ENCODE measurements at regions not wholly inside any gene's neighbourhood (a gene's known extent, or its start where the extent isn't known, plus 50 kb on each side); places are given as distances from the start of the nearest gene placed in this dataset.

DNA sequence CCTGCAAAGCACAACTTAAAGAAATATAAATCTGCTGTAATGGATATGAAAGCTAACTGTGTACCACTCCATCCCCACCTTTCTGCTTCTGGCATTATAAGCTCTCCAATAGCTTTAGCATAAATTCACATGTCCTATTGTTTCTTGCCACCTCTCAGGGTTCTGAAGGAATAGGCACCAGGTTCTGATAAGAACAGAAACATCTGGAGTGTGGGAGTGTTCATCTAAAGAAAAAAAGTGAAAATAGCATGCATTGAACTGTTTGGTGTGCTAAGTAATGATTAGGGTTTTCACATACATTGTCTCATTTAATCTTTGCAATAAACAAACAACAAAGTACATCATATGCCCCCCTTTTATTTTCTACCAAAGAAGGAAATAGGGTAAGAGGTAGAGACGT, 72.3 kb downstream of the FAM76B start:
- H3K4me3 ChIP-seq: no peak overlapping the region
- H3K9me3 ChIP-seq: no peaks in the 10 kb centered on the region
- H3K36me3 ChIP-seq (ENCODE audit: insufficient read depth in 1 of 2, low read depth in 1 of 2): no peaks in the 10 kb centered on the region
- intact Hi-C loops (cut with DNase I): no loop called here
- H3K27ac ChIP-seq: no peak overlapping the region
- DNase-seq (no peak), ATAC-seq (no peak)
- TF ChIP-seq, protein P1, sequence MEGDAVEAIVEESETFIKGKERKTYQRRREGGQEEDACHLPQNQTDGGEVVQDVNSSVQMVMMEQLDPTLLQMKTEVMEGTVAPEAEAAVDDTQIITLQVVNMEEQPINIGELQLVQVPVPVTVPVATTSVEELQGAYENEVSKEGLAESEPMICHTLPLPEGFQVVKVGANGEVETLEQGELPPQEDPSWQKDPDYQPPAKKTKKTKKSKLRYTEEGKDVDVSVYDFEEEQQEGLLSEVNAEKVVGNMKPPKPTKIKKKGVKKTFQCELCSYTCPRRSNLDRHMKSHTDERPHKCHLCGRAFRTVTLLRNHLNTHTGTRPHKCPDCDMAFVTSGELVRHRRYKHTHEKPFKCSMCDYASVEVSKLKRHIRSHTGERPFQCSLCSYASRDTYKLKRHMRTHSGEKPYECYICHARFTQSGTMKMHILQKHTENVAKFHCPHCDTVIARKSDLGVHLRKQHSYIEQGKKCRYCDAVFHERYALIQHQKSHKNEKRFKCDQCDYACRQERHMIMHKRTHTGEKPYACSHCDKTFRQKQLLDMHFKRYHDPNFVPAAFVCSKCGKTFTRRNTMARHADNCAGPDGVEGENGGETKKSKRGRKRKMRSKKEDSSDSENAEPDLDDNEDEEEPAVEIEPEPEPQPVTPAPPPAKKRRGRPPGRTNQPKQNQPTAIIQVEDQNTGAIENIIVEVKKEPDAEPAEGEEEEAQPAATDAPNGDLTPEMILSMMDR (IDR thresholded peaks at IDR 0.05): no peak
- H3K27me3 ChIP-seq (ENCODE audit: insufficient read depth in 3 of 3, low read length in 2 of 3): no peaks in the 10 kb centered on the region
- H3K4me1 ChIP-seq: no peaks in the 10 kb centered on the region
- 0 to 47% (median 39%) methylated on average over 1 of the region's 1 CpG for WGBS, 3 donors

DNA sequence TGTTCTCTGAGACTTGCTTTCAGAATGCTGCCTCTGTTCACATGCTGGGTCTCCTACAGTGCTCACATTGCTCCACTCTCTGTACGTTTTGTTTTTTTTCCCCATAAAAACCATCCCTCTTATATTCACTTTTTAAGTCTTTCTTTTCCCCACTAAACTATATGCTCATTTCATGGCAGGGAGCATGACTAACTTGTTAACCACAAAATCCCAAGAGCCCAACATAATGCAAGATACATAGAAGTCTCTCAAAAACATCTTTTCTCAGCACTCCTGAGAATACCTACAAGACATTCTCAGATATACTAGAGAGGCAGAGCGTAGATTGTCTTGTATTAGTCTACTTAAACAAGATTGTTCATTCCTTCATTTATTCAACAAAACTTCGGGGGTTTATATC, 73.3 kb downstream of the FAM76B start:
- H3K4me1 ChIP-seq: no peaks in the 10 kb centered on the region
- no peaks in the 10 kb centered on the region for H3K27me3 ChIP-seq (ENCODE audit: insufficient read depth in 3 of 3, low read length in 2 of 3)
- no peak for DNase-seq
- H3K9me3 ChIP-seq: no peaks in the 10 kb centered on the region
- 67 to 76% (median 76%) methylated on average over 3 of the region's 3 CpGs for WGBS, 3 donors
- TF ChIP-seq, protein P1 (IDR thresholded peaks at IDR 0.05): no peak
- H3K36me3 ChIP-seq (ENCODE audit: insufficient read depth in 1 of 2, low read depth in 1 of 2): no peaks in the 10 kb centered on the region
- intact Hi-C loops (cut with DNase I): no loop called here
- ATAC-seq: no peak
- no peak overlapping the region for H3K27ac ChIP-seq
- no peak overlapping the region for H3K4me3 ChIP-seq

DNA sequence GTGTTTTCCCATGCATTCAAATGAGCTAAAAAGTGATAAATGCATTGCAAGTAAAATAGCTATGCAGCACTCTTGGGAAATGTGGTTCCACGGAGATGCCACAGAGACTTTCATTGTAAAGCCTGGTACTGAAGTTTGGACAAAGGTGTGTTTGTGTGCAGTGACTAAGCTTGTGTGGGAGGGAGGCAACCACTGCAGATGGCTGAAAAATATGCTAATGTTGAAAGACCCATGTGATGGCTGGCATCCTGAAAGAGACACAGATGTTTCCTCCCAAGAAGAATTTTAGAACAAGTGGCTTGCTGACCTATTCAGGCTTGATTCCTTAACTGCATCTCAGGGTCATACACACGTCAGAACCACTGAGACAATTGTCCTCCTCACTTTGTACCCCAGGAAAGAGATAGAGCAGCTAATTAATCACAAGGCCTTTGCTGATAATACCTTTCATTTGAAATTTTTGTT, 73.8 kb downstream of the FAM76B start:
- TF ChIP-seq, protein P1 (IDR thresholded peaks at IDR 0.05): no peak
- Histone ChIP-seq H3K36me3 (ENCODE audit: insufficient read depth in 1 of 2, low read depth in 1 of 2) (no peaks in the 10 kb centered on the region), H3K9me3 (no peaks in the 10 kb centered on the region), H3K4me1 (no peaks in the 10 kb centered on the region), H3K4me3 (no peak overlapping the region), H3K27me3 (ENCODE audit: insufficient read depth in 3 of 3, low read length in 2 of 3) (no peaks in the 10 kb centered on the region), H3K27ac (no peak overlapping the region)
- intact Hi-C loops (cut with DNase I): no loop called here
- 34 to 37% (median 36%) methylated on average over 2 of the region's 2 CpGs for WGBS, 3 donors
- no peak for ATAC-seq
- no peak for DNase-seq

DNA sequence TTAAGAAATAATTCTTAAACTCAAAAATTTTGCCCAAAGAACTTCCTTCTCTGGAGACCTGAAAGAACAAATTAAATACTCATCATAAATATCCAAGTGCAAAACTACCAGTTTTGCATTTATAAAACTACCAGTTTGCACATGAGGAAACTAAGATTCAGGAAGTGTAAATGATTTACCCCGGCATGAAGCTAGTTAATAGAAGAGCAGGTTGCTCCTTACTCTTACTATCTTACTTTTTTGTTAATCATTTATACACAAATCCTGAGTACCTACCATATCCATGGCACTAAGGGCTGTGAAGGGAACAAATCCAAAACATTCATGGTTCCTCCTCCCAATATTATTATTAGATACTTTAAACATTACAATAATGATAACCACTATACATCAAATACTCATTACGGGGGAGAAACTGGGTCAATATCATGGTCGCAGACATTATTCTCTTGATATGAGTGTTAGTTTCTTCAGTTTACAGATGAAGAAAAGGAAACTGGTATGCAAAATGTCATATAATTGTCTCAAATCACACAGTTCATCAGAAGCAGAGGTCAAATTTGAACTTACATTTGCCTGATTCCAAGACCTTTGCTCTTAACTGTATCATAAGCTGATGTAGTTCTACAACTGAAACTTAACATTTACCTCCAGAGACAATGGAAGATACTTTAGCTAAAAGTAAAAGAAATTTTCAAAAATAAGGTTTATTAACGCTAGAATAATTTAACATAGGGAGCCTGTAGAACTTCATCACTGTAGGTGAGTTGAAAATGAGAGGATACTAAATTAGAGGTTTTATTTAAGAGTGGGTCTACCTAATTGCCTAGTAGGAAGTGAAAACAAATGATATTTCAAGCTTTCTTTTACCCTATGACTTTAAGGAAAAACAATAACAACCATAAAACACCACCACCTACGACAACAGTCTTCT, 74.5 kb downstream of the FAM76B start:
- Histone ChIP-seq H3K9me3 (no peaks in the 10 kb centered on the region), H3K27ac (no peak overlapping the region), H3K4me3 (no peak overlapping the region), H3K36me3 (ENCODE audit: insufficient read depth in 1 of 2, low read depth in 1 of 2) (no peaks in the 10 kb centered on the region), H3K27me3 (ENCODE audit: insufficient read depth in 3 of 3, low read length in 2 of 3) (no peaks in the 10 kb centered on the region), H3K4me1 (no peaks in the 10 kb centered on the region)
- intact Hi-C loops (cut with DNase I): no loop called here
- DNase-seq (no peak), ATAC-seq (no peak)
- TF ChIP-seq, protein P1 (IDR thresholded peaks at IDR 0.05): no peak
- 77 to 84% (median 82%) methylated on average over 5 of the region's 5 CpGs for WGBS, 3 donors
